SK-N-SH treated with all-trans-retinoic acid at 6 μM for 48 hours (cell line): ENCODE measurements at regions not wholly inside any gene's neighbourhood (a gene's known extent, or its start where the extent isn't known, plus 50 kb on each side); places are given as distances from the start of the nearest gene placed in this dataset.

Source experiments
- OSR1 ChIP-seq: fragments of 250-450 bp; sonication (Bioruptor Pico); IDR thresholded peaks from 2 replicates; pipeline ENCODE4 v1.8.0; 2022; ENCODE audit warnings: moderate library complexity, mild to moderate bottlenecking, inconsistent platforms
- RARB ChIP-seq: fragments of 250-450 bp; sonication (Bioruptor Pico); IDR thresholded peaks from 2 replicates; pipeline ENCODE4 v1.8.0; 2021; ENCODE audit warnings: mild to moderate bottlenecking, moderate library complexity
- ZFP3 ChIP-seq: fragments of 250-450 bp; sonication (Bioruptor Pico); IDR thresholded peaks from 2 replicates; pipeline ENCODE4 v1.5.0; 2020; ENCODE audit warnings: mild to moderate bottlenecking, moderate library complexity
- ZFP30 ChIP-seq: fragments of 450-650 bp; formaldehyde crosslinking; IDR thresholded peaks from 2 replicates; pipeline ENCODE4 v1.5.0; 2022; ENCODE audit warnings: mild to moderate bottlenecking, moderate library complexity
- TF ChIP-seq, protein P1 (sequence below): fragments of 250-450 bp; sonication (Bioruptor Pico); IDR thresholded peaks from 2 replicates; pipeline ENCODE4 v1.8.0; 2020; ENCODE audit warnings: mild to moderate bottlenecking, moderate library complexity, borderline replicate concordance

DNA sequence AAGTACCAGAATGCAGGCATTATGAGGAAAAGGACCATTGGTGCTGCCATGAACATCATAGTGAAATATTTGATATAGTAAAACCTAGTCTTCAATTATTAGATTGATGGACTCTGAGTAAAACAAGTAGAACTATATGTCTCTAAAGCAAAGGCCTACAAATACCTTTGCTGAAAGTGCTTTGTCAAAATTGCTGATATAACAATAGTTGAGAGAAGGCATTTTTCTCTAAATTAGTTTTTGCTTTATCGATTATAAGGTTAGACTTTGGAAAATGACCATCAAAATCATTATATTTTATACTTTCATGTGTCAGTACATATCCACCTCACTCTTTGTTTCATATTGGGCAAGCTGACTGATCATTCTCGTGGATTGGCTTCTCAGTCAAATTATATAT lies 836.0 kb upstream of the FBXO33 start:
- TF ChIP-seq RARB (CRISPR knock-in tag) (no peak), ZFP3 (CRISPR knock-in tag) (no peak), ZFP30 (CRISPR knock-in tag) (no peak), OSR1 (CRISPR knock-in tag) (no peak)
- TF ChIP-seq, protein P1, sequence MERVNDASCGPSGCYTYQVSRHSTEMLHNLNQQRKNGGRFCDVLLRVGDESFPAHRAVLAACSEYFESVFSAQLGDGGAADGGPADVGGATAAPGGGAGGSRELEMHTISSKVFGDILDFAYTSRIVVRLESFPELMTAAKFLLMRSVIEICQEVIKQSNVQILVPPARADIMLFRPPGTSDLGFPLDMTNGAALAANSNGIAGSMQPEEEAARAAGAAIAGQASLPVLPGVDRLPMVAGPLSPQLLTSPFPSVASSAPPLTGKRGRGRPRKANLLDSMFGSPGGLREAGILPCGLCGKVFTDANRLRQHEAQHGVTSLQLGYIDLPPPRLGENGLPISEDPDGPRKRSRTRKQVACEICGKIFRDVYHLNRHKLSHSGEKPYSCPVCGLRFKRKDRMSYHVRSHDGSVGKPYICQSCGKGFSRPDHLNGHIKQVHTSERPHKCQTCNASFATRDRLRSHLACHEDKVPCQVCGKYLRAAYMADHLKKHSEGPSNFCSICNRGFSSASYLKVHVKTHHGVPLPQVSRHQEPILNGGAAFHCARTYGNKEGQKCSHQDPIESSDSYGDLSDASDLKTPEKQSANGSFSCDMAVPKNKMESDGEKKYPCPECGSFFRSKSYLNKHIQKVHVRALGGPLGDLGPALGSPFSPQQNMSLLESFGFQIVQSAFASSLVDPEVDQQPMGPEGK (CRISPR knock-in tag) = no peak
